CD4-positive, alpha-beta T cell treated with Interleukin-2 at 100 ng/mL for 4 hours (primary cell): ENCODE measurements at regions not wholly inside any gene's neighbourhood (a gene's known extent, or its start where the extent isn't known, plus 50 kb on each side); places are given as distances from the start of the nearest gene placed in this dataset.
"Not testable (repeated sequence)": the region's sequence is repeated elsewhere in the genome, so short reads cannot be mapped to it uniquely, and the experiment has no call there.

Experiments used
- DNase-seq: peaks from one replicate; pipeline ENCODE4 v3.0.0-alpha.2; 2020; ENCODE audit warnings: low spot score

DNA sequence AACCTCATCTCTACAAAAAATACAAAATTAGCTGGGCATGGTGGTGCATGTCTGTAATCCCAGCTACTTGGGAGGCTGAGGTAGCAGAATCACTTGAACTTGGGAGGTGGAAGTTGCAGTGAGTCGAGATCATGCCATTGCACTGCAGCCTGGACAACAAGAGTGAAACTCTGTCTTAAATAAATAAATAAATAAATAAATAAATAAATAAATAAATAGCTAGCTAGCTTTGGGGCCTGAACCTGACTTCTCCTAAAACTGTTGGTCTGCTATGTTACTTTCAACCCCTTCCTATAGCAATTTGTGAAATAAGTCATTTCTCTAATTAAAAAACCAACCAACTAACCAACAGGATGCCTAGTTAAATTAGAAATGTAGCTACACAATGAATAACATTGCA lies 101.0 kb upstream of the KCNG1 start:
- DNase-seq: not testable (repeated sequence)

DNA sequence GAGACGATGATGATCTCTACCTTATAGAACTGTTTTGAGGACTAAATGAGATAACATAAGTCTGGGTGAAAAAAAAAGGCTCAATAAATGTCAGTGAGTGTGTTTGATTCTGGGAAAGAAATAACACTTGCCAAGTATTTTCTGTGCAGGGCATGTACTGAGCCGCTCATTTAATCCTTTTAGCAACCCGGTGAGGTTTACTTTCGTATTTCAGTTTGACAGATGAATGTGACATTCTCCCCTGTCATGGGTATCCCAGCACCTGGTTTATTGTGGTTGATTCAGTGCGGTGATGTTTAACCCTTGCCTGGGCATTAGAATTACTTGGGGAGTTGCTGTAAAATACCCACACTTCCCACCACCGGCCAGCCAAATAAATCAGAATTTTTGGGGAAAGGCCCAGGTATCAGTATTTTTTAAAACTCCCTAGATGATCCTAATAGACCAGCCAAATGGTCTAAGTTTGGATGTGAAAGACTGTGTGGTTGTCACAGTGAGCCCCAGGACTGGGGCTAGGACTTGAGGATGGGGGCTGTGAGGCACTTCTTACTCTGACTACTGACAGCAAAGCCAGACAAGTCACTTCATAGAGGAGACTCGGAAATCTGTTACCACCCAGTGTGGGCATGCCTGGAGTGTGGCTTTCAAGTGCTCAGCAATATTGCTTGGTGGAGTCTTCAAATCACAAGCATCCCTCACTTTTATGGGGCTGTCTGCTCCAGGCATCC lies 100.2 kb upstream of the KCNG1 start:
- DNase-seq: no peak

DNA sequence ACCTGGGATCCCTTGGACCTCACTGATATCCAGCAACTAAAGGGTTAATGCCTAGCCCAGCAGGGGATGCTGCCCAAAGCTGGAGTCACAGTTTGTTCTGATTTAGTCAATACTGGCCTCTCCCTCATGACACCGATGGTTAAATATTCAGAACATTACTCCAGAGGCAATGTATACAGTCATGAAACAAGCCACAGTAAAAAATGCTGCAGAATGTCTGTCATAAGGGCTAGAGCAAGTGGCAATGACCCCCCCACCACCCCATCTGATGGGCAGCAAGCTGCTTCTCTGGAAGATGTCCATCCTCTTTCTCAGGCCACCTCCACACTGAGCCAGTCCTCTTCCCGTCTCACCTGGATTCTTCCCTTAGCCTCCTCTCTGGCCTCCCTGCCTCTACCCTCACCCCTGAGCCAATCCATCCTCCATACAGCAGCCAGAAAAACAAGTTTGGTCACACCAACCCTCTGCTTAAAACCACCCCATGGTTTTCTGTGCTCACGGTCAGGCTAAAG lies 99.0 kb upstream of the KCNG1 start:
- no peak for DNase-seq

DNA sequence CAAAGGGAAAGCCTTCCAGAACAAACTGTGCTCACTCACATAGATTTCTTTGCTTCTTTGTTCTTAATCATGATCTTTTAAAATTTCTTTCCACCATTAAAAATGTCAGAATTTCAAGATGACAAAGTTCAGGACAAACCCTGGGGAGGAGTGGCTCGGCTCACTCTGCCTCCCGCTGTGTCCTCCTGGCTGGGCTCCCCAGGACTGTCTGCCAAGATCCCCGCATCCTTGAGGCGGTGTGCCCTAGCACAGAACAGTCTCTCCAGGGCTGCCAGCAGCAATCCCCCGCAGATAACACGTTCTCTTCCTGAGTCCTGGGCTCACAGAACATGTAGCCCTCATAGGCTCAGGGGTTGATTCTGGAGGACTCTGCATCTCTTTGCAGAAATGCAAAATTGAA lies 98.4 kb upstream of the KCNG1 start:
- DNase-seq: no peak

GRCh38 chr20:51120868-51121267 lies 98.0 kb upstream of the KCNG1 start:
- DNase-seq: no peak

GRCh38 chr20:51120438-51120837 lies 97.5 kb upstream of the KCNG1 start:
- DNase-seq: no peak

GRCh38 chr20:51119914-51120313 lies 97.0 kb upstream of the KCNG1 start:
- no peak for DNase-seq

GRCh38 chr20:51118985-51119527 lies 96.1 kb upstream of the KCNG1 start:
- DNase-seq: no peak

DNA sequence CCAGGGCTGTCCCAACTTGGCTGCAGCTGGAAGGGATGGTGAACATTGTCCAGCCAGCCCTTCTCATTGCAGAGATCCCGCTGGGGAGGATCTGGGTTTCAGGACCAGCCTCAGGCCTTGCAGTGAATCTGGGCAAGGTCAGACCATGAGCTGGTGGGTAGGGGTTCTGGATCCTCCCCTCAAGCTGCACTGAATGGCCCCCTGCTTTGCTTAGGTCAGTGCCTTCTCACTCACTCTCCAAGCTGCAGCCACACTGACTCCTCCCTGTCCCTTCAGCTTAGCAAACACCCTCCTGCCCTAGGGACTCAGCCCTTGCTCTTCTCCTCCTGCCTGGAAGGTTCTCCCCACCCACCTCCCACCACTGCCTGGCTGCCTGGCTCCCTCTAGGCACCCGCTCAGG lies 95.3 kb upstream of the KCNG1 start:
- no peak for DNase-seq

DNA sequence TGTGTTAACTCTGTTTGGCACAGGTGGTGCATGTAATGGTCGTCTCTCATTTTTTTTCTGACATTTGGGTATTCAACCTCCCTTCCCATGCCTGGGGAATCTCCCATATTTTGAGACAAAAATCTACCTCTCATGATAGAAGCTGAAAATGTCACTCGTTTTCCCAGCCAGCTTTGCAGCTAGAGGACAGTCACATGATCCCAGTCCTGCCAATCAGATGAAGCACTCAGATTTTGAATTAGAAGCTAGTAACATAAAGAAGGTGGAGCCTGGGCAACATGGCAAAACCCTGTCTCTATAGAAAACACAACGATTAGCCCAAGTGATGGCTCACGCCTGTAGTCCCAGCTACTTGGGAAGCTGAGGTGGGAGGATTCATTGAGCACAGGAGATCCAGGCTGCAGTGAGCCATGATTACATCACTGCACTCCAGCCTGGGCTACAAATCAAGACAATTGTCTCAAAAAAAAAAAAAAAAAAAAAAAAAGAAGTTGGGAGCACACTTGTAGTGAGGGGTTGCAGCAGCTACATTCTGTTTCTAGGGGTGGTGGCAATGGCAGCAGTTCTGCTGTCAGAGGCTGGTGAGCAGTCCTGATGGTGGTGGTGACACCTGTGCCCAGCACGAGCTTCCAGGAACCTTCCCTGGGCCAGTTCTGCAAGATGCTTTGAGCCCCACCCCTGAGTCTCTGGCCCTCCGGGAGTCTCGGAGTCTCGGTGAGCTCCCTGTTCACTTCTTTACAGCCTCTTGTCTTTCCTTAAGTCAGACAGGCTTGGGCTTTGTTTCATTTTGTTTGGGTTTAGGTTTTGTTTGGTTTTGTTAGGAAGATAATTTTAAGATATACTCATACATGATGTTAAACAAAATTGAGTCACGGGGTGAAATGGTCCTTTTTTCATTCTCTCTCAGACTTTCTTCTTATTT lies 94.1 kb upstream of the KCNG1 start:
- no peak for DNase-seq

DNA sequence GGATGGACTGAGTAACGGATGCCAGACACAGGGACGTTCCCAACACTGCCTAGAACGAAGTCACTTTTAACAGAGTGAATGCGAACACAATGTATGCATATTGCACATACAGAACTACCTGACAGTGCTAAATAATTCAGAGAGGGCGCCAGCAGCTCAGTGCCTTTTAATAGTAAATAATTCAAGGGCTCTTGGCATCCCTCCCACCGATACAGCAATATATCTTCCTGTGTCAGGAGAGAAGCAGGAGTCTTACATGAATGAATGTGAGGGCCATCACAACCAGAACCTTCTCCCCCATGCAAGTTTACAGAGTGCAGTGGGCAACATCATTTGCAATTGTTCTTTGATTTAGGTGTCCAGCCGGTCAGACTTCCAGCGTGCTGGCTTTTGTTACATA lies 88.4 kb upstream of the KCNG1 start:
- DNase-seq: no peak

DNA sequence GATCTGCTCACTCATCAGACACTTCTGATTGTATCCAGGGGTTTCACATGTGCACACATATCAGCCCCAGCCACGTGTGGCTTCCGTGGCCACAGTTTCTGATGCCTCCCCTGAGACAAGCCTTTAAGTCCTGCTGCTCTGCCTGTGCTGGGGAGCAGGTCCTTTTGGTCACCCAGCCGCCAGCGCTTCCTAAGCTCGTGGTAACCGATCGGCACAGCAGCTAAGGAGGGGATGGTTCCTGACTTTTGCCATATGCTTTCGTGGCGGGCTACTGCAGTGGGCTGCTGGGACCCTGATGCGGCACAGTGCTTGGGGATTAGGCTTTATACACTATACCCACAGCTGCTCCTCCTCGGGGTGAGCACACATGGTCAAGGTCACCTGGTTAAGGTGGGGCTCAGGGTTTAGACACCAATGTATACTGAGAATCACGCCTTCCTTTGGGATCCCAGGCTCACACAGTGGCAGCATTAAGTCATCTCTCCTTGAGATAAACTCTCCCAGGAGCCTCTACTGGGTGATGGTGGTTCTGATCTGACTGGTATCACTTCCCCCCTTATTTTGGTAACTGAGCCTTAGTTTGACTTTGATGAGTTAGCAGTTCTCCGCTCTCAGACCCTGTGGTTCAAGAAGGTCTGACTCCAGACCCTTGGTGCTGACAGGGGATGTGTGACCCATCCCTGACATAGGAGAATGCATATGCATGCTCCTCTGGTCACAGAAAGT lies 85.9 kb upstream of the KCNG1 start:
- no peak for DNase-seq

GRCh38 chr20:51106011-51106410 lies 83.1 kb upstream of the KCNG1 start:
- no peak for DNase-seq

DNA sequence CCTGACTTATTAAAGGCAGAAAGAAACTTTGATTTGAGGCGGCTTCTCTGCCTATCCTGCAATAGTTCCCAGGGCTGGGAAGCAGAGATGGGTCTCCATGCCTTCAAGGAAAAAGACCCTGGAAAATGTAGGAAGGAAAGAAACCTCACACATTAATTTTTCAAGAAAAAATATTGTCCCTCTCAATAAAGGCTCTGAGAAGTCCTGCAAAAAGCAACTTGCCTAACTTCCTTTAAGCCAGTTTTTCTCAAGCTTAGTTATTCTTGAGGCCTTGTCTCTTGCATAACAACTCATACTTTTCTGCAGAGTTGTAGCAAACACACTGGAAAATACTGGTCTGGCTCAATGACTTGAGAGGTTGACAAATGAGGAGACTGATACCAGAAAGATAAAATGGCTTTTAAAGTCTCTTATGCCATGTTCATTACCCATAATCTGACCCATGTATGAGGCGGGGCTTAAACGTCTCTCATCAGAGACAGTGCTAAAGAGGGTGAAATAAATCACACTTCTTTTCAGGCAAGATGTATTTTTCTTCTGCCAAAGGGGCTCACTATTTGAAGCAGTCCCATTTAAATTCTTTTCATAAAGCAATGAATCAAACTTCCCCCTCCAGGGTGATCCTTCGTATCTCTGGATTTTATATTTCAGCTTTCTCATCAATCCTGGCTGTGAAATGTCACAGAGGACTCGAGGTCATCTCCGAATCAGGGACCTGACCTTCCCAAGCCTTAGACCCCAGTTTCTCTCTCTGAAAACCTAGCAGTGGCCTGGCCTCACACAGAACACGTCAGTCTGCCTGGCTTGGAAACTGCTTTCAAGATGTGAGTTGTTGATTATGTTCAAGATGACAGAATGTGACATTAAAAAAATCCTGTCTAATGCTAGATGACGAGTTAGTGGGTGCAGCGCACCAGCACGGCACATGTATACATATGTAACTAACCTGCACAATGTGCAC lies 82.3 kb upstream of the KCNG1 start:
- DNase-seq: no peak

DNA sequence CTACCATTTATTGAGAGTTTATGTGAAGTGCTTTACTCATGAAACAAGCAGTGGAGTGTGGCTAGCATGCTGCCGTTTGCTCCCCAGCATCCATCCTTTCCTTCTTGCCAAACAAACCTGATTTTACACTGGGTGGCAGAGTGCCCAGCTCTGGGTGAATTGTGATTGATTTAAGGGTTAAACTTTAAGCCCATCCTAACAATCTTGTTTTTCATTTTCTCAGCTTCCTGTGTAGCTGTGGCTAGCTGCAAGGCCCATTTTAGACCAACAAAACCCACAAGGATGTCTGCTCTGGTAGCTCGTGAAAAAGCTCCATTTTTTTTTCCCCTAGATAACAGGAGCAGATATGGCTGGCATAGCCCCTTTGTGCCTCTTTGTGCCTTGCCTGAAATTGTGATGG lies 77.7 kb upstream of the KCNG1 start:
- no peak for DNase-seq

DNA sequence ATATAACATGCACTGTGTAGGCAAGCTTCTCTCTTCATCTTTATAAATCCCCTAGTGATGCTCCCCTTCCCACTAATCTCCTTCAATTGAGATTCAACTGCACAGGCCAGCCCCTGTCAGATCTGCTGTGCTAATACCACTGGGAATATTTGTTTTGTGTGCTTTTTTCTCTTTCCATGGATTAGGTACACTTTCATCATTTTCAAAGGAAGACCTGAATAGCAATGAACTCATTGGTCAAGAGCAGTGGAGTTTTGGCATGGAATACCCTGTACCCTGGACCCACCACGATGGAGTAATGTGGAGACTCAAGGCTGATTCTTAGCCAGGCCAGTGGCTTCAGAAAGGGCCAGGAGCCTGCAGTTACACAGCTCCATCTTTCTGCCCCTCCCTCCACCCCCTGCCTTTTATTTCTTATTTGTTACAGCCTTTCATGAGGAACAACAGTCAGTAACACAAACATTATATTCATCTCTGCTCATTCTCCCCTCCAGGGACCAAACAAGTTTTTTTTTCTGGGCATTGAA lies 75.4 kb upstream of the KCNG1 start:
- no peak for DNase-seq

DNA sequence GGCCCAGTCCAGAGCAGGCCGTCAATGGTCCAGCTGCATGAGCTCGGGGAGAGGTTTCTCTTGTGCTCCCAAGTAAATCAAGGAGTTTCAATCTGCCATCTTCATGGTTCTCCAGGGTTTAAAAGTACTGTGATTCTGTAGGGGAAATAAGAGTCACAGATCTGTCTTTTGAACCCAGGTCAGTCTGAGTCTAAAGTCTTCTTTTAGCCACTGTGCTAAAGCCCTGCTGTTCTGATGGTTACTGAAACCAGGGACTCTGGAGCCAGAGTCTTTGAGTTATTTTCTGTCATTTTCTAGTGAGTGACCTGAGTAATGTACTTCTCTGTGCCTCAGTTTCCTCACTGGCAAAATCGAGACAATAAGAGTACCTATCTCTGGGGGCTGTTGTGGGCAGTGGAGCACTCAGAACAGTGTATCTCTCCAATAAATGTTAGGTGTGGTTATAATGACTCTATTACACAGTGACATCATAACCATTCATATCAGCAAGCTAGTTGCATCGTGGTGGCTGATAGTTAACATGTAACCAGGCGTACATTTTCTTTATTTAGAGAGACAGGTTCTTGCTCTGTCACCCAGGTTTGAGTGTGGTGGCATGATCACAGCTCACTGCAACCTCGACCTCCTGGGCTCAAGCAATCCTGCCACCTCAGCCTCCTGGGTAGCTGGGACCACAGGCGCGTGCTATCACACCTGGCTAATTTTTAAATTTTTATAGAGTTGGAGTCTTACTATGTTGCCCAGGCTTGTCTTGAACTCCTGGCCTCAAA lies 74.6 kb upstream of the KCNG1 start:
- DNase-seq: no peak

DNA sequence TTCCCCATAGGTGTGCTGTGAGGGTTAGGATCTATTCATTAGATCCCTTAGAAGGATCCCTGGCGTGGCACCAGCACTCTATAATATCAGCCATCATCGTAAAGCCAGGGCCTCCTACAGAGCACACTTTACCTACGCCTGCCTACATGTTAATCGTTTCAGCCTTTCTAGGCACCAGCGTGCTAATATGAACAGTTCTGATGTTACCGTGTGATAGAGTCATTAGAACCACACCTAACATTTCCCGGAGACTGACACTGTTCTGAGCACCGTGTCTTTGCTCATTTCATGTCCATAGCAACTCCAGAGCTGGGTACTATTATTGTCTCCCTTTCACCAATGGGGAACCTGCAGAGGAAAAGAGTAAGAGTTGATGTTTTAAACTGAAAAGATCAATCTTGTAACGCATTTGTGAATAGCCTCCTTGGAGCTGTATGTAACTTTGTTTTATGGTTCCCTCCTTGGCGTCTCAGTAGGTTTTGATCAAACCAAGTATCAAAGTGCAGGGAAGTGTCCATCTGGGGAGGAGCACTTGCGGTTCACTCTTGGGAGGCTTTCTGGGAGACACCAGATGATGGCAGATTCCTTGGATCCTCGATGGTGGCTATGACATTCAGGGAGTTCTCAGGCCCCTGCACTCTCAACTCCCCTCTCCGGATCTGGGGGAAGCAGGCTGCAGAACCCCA lies 73.8 kb upstream of the KCNG1 start:
- DNase-seq: no peak
